Mesendoderm (in vitro differentiated cells): ENCODE measurements at regions not wholly inside any gene's neighbourhood (a gene's known extent, or its start where the extent isn't known, plus 50 kb on each side); places are given as distances from the start of the nearest gene placed in this dataset.

ENCODE experiments used
- DNase-seq: peaks from one replicate; pipeline ENCODE4 v3.0.0; 2013
- H2AK5ac ChIP-seq: 2 replicates; pipeline ENCODE4 v1.6.1; 2013; ENCODE audit warnings: low read length, inconsistent platforms
- H2BK120ac ChIP-seq: 2 replicates; pipeline ENCODE4 v1.6.1; 2013; ENCODE audit warnings: low read depth, mild to moderate bottlenecking, low read length, moderate library complexity, mixed read lengths
- H2BK15ac ChIP-seq: replicated peaks from 2 replicates; pipeline ENCODE4 v1.6.1; 2013; ENCODE audit warnings: low read depth, mild to moderate bottlenecking, moderate library complexity
- H2BK5ac ChIP-seq: 2 replicates; pipeline ENCODE4 v1.6.1; 2013; ENCODE audit warnings: low read length, inconsistent platforms
- H3K18ac ChIP-seq: 2 replicates; pipeline ENCODE4 v1.6.1; 2013; ENCODE audit warnings: mild to moderate bottlenecking, low read length, mixed read lengths
- H3K23ac ChIP-seq: one replicate; pipeline ENCODE4 v1.6.1; 2013; ENCODE audit warnings: low read length
- H3K27ac ChIP-seq: 2 replicates; pipeline ENCODE4 v1.5.1; 2013; ENCODE audit warnings: low read depth, mild to moderate bottlenecking, inconsistent platforms, low read length, moderate library complexity
- H3K27me3 ChIP-seq: 2 replicates; pipeline ENCODE4 v1.6.1; 2013; ENCODE audit warnings: low read length, control low read depth, mild to moderate bottlenecking, inconsistent platforms; ENCODE audit not compliant: insufficient read depth, poor library complexity
- H3K36me3 ChIP-seq: 2 replicates; pipeline ENCODE4 v1.6.1; 2013; ENCODE audit warnings: low read length, inconsistent platforms; ENCODE audit not compliant: control insufficient read depth, insufficient read depth
- H3K4ac ChIP-seq: one replicate; pipeline ENCODE4 v1.6.1; 2013; ENCODE audit warnings: low read depth, mild to moderate bottlenecking, low read length, moderate library complexity
- H3K4me1 ChIP-seq: 2 replicates; pipeline ENCODE4 v1.6.1; 2013; ENCODE audit warnings: low read depth, low read length, inconsistent platforms; ENCODE audit not compliant: control insufficient read depth
- H3K4me2 ChIP-seq: 2 replicates; pipeline ENCODE4 v1.6.1; 2013; ENCODE audit warnings: low read length
- H3K4me3 ChIP-seq: 2 replicates; pipeline ENCODE4 v1.5.1; 2013; ENCODE audit warnings: mild to moderate bottlenecking, low read length
- H3K56ac ChIP-seq: one replicate; pipeline ENCODE4 v1.6.1; 2013; ENCODE audit warnings: low read length
- H3K79me1 ChIP-seq: 2 replicates; pipeline ENCODE4 v1.6.1; 2013; ENCODE audit warnings: low read length, inconsistent platforms
- H3K79me2 ChIP-seq: 2 replicates; pipeline ENCODE4 v1.6.1; 2013; ENCODE audit warnings: mild to moderate bottlenecking, low read length; ENCODE audit not compliant: control insufficient read depth, insufficient read depth
- H3K9ac ChIP-seq: 2 replicates; pipeline ENCODE4 v1.6.1; 2013; ENCODE audit warnings: low read length, inconsistent platforms
- H4K5ac ChIP-seq: one replicate; pipeline ENCODE4 v1.6.1; 2013; ENCODE audit warnings: low read length
- H4K8ac ChIP-seq: one replicate; pipeline ENCODE4 v1.6.1; 2013; ENCODE audit warnings: low read depth, mild to moderate bottlenecking, control low read depth, low read length, moderate library complexity
- WGBS: extraction: QIAGEN DNeasy Blood & Tissue Kit; methylation state at CpG from one replicate; pipeline ENCODE4 v1.1.7; 2013; ENCODE audit warnings: low lambda C conversion rate, missing lambda C conversion rate; ENCODE audit not compliant: insufficient coverage; ENCODE audit errors: extremely low coverage; 5-methylcytosine and 5-hydroxymethylcytosine counted together

GRCh38 chr3:6112546-6112945 is 748.4 kb upstream of the GRM7 start:
- no peak overlapping the region for H3K27ac ChIP-seq
- H4K5ac ChIP-seq, result no peak overlapping the region
- no CpG with 5 or more reads among the region's 3 CpGs for WGBS
- H3K4me1 ChIP-seq, result no peaks in the 10 kb centered on the region
- H2BK15ac ChIP-seq, result no peak overlapping the region
- H4K8ac ChIP-seq, result no peak overlapping the region
- no peak overlapping the region for H3K18ac ChIP-seq
- DNase-seq, result no peak
- H2AK5ac ChIP-seq, result no peak overlapping the region
- H3K23ac ChIP-seq, result no peak overlapping the region
- H3K4me3 ChIP-seq, result no peak overlapping the region
- H3K27me3 ChIP-seq, result no peaks in the 10 kb centered on the region
- H2BK5ac ChIP-seq, result no peak overlapping the region
- H3K9ac ChIP-seq, result no peak overlapping the region
- no peak overlapping the region for H2BK120ac ChIP-seq
- no peaks in the 10 kb centered on the region for H3K79me1 ChIP-seq
- no peaks in the 10 kb centered on the region for H3K36me3 ChIP-seq
- no peaks in the 10 kb centered on the region for H3K79me2 ChIP-seq
- H3K4me2 ChIP-seq, result no peak overlapping the region
- H3K56ac ChIP-seq, result no peak overlapping the region
- no peak overlapping the region for H3K4ac ChIP-seq

- no peak overlapping the region for H2AK5ac ChIP-seq
- H3K79me2 ChIP-seq, result no peaks in the 10 kb centered on the region
- H2BK5ac ChIP-seq, result no peak overlapping the region
- no peak overlapping the region for H3K27ac ChIP-seq
- no peaks in the 10 kb centered on the region for H3K4me1 ChIP-seq
- H2BK15ac ChIP-seq, result no peak overlapping the region
- H4K5ac ChIP-seq, result no peak overlapping the region
- WGBS, result no CpG with 5 or more reads among the region's 2 CpGs
- no peak overlapping the region for H3K4me3 ChIP-seq
- H3K9ac ChIP-seq, result no peak overlapping the region
- no peak overlapping the region for H3K4ac ChIP-seq
- H2BK120ac ChIP-seq, result no peak overlapping the region
- no peaks in the 10 kb centered on the region for H3K36me3 ChIP-seq
- H4K8ac ChIP-seq, result no peak overlapping the region
- H3K56ac ChIP-seq, result no peak overlapping the region
- H3K18ac ChIP-seq, result no peak overlapping the region
- no peaks in the 10 kb centered on the region for H3K27me3 ChIP-seq
- H3K4me2 ChIP-seq, result no peak overlapping the region
- no peak for DNase-seq
- H3K79me1 ChIP-seq, result no peaks in the 10 kb centered on the region
- H3K23ac ChIP-seq, result no peak overlapping the region
Observed at GRCh38 chr3:6113338-6113737, 747.6 kb upstream of the GRM7 start.

GRCh38 chr3:6119367-6119766 is 741.5 kb upstream of the GRM7 start:
- Histone ChIP-seq H3K23ac (no peak overlapping the region), H4K5ac (no peak overlapping the region), H3K27ac (no peak overlapping the region), H3K27me3 (no peaks in the 10 kb centered on the region), H4K8ac (no peak overlapping the region), H2BK5ac (no peak overlapping the region), H3K4me3 (no peak overlapping the region), H3K79me1 (no peaks in the 10 kb centered on the region), H3K56ac (no peak overlapping the region), H2BK120ac (no peak overlapping the region), H3K9ac (no peak overlapping the region), H3K36me3 (no peaks in the 10 kb centered on the region), H2BK15ac (no peak overlapping the region), H3K4me2 (no peak overlapping the region), H3K79me2 (no peaks in the 10 kb centered on the region), H3K4ac (no peak overlapping the region), H3K18ac (no peak overlapping the region), H2AK5ac (no peak overlapping the region), H3K4me1 (no peaks in the 10 kb centered on the region)
- no CpG with 5 or more reads among the region's 3 CpGs for WGBS
- DNase-seq, result no peak

- Histone ChIP-seq H3K56ac (no peak overlapping the region), H3K79me2 (no peaks in the 10 kb centered on the region), H4K8ac (no peak overlapping the region), H2BK15ac (no peak overlapping the region), H2AK5ac (no peak overlapping the region), H3K27me3 (no peaks in the 10 kb centered on the region), H3K4me3 (no peak overlapping the region), H3K9ac (no peak overlapping the region), H4K5ac (no peak overlapping the region), H3K36me3 (no peaks in the 10 kb centered on the region), H2BK5ac (no peak overlapping the region), H3K18ac (no peak overlapping the region), H3K4me2 (no peak overlapping the region), H3K27ac (no peak overlapping the region), H3K4me1 (no peaks in the 10 kb centered on the region), H2BK120ac (no peak overlapping the region), H3K23ac (no peak overlapping the region), H3K4ac (no peak overlapping the region), H3K79me1 (no peaks in the 10 kb centered on the region)
- no CpG with 5 or more reads among the region's 5 CpGs for WGBS
- DNase-seq, result peak; percentile 8
Observed at GRCh38 chr3:6120786-6121185, 740.1 kb upstream of the GRM7 start.

GRCh38 chr3:6124875-6125274 is 736.0 kb upstream of the GRM7 start:
- H3K27ac ChIP-seq, result no peak overlapping the region
- WGBS, result no CpG with 5 or more reads among the region's 5 CpGs
- H3K4me2 ChIP-seq, result no peak overlapping the region
- no peak overlapping the region for H3K9ac ChIP-seq
- no peak overlapping the region for H3K23ac ChIP-seq
- H3K56ac ChIP-seq, result no peak overlapping the region
- H3K4me1 ChIP-seq, result no peaks in the 10 kb centered on the region
- no peak overlapping the region for H2BK15ac ChIP-seq
- no peaks in the 10 kb centered on the region for H3K27me3 ChIP-seq
- H4K5ac ChIP-seq, result no peak overlapping the region
- H2AK5ac ChIP-seq, result no peak overlapping the region
- H3K79me1 ChIP-seq, result no peaks in the 10 kb centered on the region
- H3K4me3 ChIP-seq, result no peak overlapping the region
- no peaks in the 10 kb centered on the region for H3K36me3 ChIP-seq
- no peak overlapping the region for H2BK120ac ChIP-seq
- DNase-seq, result no peak
- no peak overlapping the region for H2BK5ac ChIP-seq
- no peaks in the 10 kb centered on the region for H3K79me2 ChIP-seq
- no peak overlapping the region for H3K4ac ChIP-seq
- H4K8ac ChIP-seq, result no peak overlapping the region
- H3K18ac ChIP-seq, result no peak overlapping the region

- no peak overlapping the region for H3K4me2 ChIP-seq
- peak; percentile 16 for DNase-seq
- no peak overlapping the region for H2BK120ac ChIP-seq
- no peaks in the 10 kb centered on the region for H3K79me1 ChIP-seq
- no peaks in the 10 kb centered on the region for H3K79me2 ChIP-seq
- H3K27ac ChIP-seq, result no peak overlapping the region
- H3K36me3 ChIP-seq, result no peaks in the 10 kb centered on the region
- H3K18ac ChIP-seq, result no peak overlapping the region
- H4K8ac ChIP-seq, result no peak overlapping the region
- no peak overlapping the region for H2AK5ac ChIP-seq
- no peak overlapping the region for H2BK5ac ChIP-seq
- no peaks in the 10 kb centered on the region for H3K4me1 ChIP-seq
- WGBS, result no CpG with 5 or more reads among the region's 3 CpGs
- H3K4me3 ChIP-seq, result no peak overlapping the region
- H2BK15ac ChIP-seq, result no peak overlapping the region
- H3K27me3 ChIP-seq, result no peaks in the 10 kb centered on the region
- no peak overlapping the region for H3K9ac ChIP-seq
- no peak overlapping the region for H3K23ac ChIP-seq
- no peak overlapping the region for H4K5ac ChIP-seq
- no peak overlapping the region for H3K4ac ChIP-seq
- no peak overlapping the region for H3K56ac ChIP-seq
Observed at GRCh38 chr3:6125520-6125919, 735.4 kb upstream of the GRM7 start.
